Right atrium auricular region (tissue), 2 donors: ENCODE measurements at regions not wholly inside any gene's neighbourhood (a gene's known extent, or its start where the extent isn't known, plus 50 kb on each side); places are given as distances from the start of the nearest gene placed in this dataset.
A peak's percentile ranks its signal among the peaks of the same experiment; 100 is the strongest.
"Not testable (repeated sequence)": the region's sequence is repeated elsewhere in the genome, so short reads cannot be mapped to it uniquely, and the experiment has no call there.

ENCODE experiments used
- DNase-seq: peaks from one replicate; pipeline ENCODE4 v3.0.0-alpha.2; 2019; ENCODE audit warnings: low spot score
- H3K27ac ChIP-seq, 2 donors: fragments of 200-600 bp; sonication (generic); 1 replicate in 1 of 2; 2 replicates in 1 of 2; pipeline ENCODE4 v1.5.1; 2016 to 2019
- H3K27me3 ChIP-seq, 2 donors: fragments of 200-600 bp; sonication (generic); one replicate each; pipeline versions ENCODE4 v1.5.1 to v1.6.0; 2017 to 2019
- H3K36me3 ChIP-seq: fragments of 200-600 bp; sonication (generic); one replicate; pipeline ENCODE4 v1.5.1; 2016
- H3K4me1 ChIP-seq, 2 donors: fragments of 200-600 bp; sonication (generic); one replicate each; pipeline versions ENCODE4 v1.5.1 to v1.6.0; 2017 to 2019
- H3K4me3 ChIP-seq, 2 donors: fragments of 200-600 bp; sonication (generic); 1 replicate in 1 of 2; 2 replicates in 1 of 2; pipeline ENCODE4 v1.5.1; 2017 to 2019; ENCODE audit warnings: mild to moderate bottlenecking in 1 of 2, moderate library complexity in 1 of 2
- H3K9me3 ChIP-seq, 2 donors: fragments of 200-600 bp; sonication (generic); one replicate each; pipeline ENCODE4 v1.5.1; 2019
- CTCF ChIP-seq, 2 donors: fragments of 200-600 bp; sonication (generic); IDR thresholded peaks; one replicate each; pipeline ENCODE4 v1.5.1; 2019; ENCODE audit warnings: antibody characterized with exemption in 2 of 2

DNA sequence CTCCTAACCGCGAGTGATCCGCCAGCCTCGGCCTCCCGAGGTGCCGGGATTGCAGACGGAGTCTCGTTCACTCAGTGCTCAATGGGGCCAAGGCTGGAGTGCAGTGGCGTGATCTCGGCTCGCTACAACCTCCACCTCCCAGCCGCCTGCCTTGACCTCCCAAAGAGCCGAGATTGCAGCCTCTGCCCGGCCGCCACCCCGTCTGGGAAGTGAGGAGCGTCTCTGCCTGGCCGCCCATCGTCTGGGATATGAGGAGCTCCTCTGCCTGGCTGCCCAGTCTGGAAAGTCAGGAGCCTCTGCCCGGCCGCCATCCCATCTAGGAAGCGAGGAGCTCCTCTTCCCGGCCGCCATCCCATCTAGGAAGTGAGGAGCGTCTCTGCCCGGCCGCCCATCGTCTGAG lies 58.8 kb upstream of the ANKRD30BL start:
- H3K36me3 ChIP-seq, H3K27ac ChIP-seq, H3K4me1 ChIP-seq, DNase-seq, H3K4me3 ChIP-seq, H3K27me3 ChIP-seq, H3K9me3 ChIP-seq: not testable (repeated sequence)

DNA sequence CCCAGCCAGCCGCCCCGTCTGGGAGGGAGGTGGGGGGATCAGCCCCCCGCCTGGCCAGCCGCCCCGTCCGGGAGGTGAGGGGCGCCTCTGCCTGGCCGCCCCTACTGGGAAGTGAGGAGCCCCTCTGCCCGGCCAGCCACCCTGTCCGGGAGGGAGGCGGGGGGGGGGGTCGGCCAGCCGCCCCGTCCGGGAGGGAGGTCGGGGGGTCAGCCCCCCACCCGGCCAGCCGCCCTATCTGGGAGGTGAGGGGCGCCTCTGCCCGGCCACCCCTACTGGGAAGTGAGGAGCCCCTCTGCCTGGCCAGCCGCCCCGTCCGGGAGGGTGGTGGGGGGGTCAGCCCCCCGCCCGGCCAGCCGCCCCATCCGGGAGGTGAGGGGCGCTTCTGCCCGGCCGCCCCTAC lies 60.1 kb upstream of the ANKRD30BL start:
- not testable (repeated sequence) for H3K4me1 ChIP-seq, H3K36me3 ChIP-seq, H3K4me3 ChIP-seq, DNase-seq, H3K27me3 ChIP-seq, H3K27ac ChIP-seq, H3K9me3 ChIP-seq

DNA sequence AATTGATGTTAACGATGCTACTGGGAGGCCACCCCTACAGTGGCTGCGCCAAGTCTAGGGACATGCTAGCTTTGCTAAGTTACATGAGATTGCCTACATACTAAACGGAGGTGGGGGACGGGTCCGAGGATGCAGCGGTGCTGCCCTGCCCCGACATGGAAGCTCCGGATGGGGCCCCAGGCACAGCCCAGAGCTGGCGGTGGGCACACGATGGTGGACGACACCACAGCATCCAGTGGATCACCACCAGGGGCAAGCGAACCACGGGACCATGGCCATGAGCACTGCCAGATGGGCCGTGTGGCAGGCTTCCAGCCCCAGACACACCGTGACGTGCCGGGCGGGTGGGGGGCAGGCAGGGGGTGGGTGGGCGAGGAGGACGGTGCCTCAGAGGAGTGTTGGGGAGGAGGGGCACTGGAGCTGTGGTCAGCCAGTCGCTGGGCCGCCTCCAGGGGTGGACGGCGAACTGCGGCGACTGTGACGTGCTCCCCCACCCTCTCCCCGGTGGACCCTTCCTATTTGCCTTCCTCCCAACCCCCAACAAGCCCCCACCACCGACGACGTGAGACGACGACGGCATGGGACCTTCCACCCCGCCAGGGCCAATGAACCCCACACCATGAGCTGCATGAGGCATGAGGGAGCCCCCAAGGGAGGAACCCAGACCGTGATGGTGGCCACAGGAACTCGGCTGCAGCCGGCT lies 90.6 kb upstream of the ANKRD30BL start:
- Histone ChIP-seq H3K9me3 (peaks cover 0 to 24% of the 10 kb centered on the region in 2 donors), H3K36me3 (no peaks in the 10 kb centered on the region), H3K4me1 (no peaks in the 10 kb centered on the region), H3K27ac (no peak overlapping the region), H3K4me3 (no peak overlapping the region), H3K27me3 (no peaks in the 10 kb centered on the region)
- TF ChIP-seq CTCF (IDR thresholded peaks at IDR 0.05) = no peak
- DNase-seq = no peak

GRCh38 chr2:132252894-132253264 lies 91.1 kb upstream of the ANKRD30BL start:
- Histone ChIP-seq H3K4me3 (no peak overlapping the region), H3K27me3 (no peaks in the 10 kb centered on the region)

GRCh38 chr2:132253496-132254305 lies 91.9 kb upstream of the ANKRD30BL start:
- no peak overlapping the region for H3K4me3 ChIP-seq
- no peaks in the 10 kb centered on the region for H3K27me3 ChIP-seq
- no peaks in the 10 kb centered on the region for H3K36me3 ChIP-seq
- peaks cover 0 to 17% of the 10 kb centered on the region in 2 donors for H3K9me3 ChIP-seq
- no peak overlapping the region for H3K27ac ChIP-seq
- H3K4me1 ChIP-seq = no peaks in the 10 kb centered on the region
- no peak for TF ChIP-seq CTCF (IDR thresholded peaks at IDR 0.05)
- DNase-seq = no peak

More at GRCh38 chr2:132252894-132253264, 91.1 kb upstream of the ANKRD30BL start:
- TF ChIP-seq CTCF (IDR thresholded peaks at IDR 0.05) = no peak
- Histone ChIP-seq H3K9me3 (peaks cover 0 to 24% of the 10 kb centered on the region in 2 donors), H3K36me3 (no peaks in the 10 kb centered on the region), H3K27ac (no peak overlapping the region), H3K4me1 (no peaks in the 10 kb centered on the region)
- DNase-seq = no peak

DNA sequence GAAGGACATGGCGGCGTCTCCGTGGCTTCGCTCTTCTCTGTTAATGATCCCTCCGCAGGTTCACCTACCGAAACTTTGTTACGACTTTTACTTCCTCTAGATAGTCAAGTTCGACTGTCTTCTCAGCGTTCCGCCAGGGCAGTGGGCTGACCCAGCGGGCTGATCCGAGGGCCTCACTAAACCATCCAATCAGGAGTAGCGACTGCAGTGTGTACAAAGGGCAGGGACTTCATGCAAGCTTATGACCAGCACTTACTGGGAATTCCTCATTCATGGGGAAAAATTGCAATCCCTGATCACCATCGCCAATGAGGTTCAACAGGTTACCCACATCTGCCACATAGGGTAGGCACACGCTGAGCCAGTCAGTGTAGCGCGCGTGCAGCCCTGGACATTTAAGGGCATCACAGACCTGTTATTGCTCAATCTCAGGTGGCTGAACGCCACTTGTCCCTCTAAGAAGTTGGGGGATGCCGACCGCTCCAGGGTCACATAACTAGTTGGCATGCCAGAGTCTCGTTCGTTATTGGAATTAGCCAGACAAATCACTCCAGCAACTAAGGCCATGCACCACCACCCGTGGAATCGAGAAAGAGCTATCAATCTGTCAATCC lies 92.7 kb upstream of the ANKRD30BL start:
- not testable (repeated sequence) for H3K4me1 ChIP-seq, H3K9me3 ChIP-seq, H3K27ac ChIP-seq, H3K27me3 ChIP-seq, H3K36me3 ChIP-seq, H3K4me3 ChIP-seq
- peak; percentile 51 for DNase-seq

DNA sequence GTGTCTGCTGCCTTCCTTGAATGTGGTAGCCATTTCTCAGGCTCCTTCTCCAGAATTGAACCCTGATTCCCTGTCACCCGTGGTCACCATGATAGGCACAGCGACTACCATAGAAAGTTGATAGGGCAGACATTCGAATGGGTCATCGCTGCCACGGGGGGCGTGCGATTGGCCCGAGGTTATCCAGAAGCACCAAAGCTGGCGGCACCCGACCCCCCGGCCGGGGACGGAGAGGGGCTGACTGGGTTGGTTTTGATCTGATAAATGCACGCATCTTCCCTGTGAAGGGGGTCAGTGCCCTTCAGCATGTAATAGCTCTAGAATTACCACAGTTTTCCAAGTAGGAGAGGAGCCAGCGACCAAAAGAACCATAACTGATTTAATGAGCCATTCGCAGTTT lies 94.0 kb upstream of the ANKRD30BL start:
- Histone ChIP-seq H3K9me3 (no peaks in the 10 kb centered on the region), H3K27me3 (no peaks in the 10 kb centered on the region), H3K4me1 (no peaks in the 10 kb centered on the region), H3K4me3 (no peak overlapping the region), H3K36me3 (no peaks in the 10 kb centered on the region), H3K27ac (no peak overlapping the region)
- no peak for TF ChIP-seq CTCF (IDR thresholded peaks at IDR 0.05)
- DNase-seq = no peak
